SJCRH30 (cell line): ENCODE measurements at regions not wholly inside any gene's neighbourhood (a gene's known extent, or its start where the extent isn't known, plus 50 kb on each side); places are given as distances from the start of the nearest gene placed in this dataset.
A peak's percentile ranks its signal among the peaks of the same experiment; 100 is the strongest.
"Not testable (repeated sequence)": the region's sequence is repeated elsewhere in the genome, so short reads cannot be mapped to it uniquely, and the experiment has no call there.

Experiments
- DNase-seq, 2 experiments: peaks; one replicate each; pipeline ENCODE4 v3.0.0-alpha.2; 2015 to 2020
- H3K27ac ChIP-seq: fragments of 250-450 bp; sonication (Bioruptor Pico); 2 replicates; pipeline ENCODE4 v1.5.1; 2020; ENCODE audit warnings: mild to moderate bottlenecking, moderate library complexity
- H3K27me3 ChIP-seq: fragments of 250-450 bp; sonication (Bioruptor Pico); 2 replicates; pipeline ENCODE4 v1.5.1; 2020; ENCODE audit warnings: mild to moderate bottlenecking, moderate library complexity
- H3K36me3 ChIP-seq: fragments of 250-450 bp; sonication (Bioruptor Pico); 2 replicates; pipeline ENCODE4 v1.5.1; 2020; ENCODE audit warnings: mild to moderate bottlenecking, moderate library complexity
- H3K4me1 ChIP-seq: fragments of 250-450 bp; sonication (Bioruptor Pico); 2 replicates; pipeline ENCODE4 v1.5.1; 2020; ENCODE audit warnings: mild to moderate bottlenecking, moderate library complexity
- H3K4me3 ChIP-seq: fragments of 250-450 bp; sonication (Bioruptor Pico); 2 replicates; pipeline ENCODE4 v1.5.1; 2020; ENCODE audit warnings: mild to moderate bottlenecking, moderate library complexity
- H3K9me3 ChIP-seq: fragments of 250-450 bp; sonication (Bioruptor Pico); replicated peaks from 2 replicates; pipeline ENCODE4 v1.5.1; 2020; ENCODE audit warnings: mild to moderate bottlenecking, moderate library complexity

DNA sequence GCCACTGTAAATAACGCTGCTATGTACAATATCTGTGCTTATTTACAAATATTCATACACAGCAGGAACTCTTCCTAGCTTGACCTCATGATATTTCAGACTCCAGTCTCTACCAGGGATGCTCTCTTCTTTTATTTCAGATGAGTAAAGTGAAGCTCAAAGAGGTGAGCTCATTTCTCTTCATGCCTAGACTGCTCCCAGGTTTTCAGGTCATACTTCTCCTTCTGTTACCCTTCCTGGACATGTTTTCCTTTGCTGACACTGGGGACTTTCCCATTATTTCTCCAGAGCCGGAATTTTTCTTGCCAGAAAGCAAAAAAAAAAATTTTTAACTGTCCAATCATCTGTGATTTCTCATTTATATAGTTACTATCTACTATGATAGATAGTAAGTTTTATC, 147.2 kb upstream of the DST start:
- H3K4me1 ChIP-seq: no peaks in the 10 kb centered on the region
- no peak for DNase-seq
- no peaks in the 10 kb centered on the region for H3K27me3 ChIP-seq
- H3K9me3 ChIP-seq: no peaks in the 10 kb centered on the region
- no peak overlapping the region for H3K4me3 ChIP-seq
- H3K36me3 ChIP-seq: no peaks in the 10 kb centered on the region
- H3K27ac ChIP-seq: no peak overlapping the region

DNA sequence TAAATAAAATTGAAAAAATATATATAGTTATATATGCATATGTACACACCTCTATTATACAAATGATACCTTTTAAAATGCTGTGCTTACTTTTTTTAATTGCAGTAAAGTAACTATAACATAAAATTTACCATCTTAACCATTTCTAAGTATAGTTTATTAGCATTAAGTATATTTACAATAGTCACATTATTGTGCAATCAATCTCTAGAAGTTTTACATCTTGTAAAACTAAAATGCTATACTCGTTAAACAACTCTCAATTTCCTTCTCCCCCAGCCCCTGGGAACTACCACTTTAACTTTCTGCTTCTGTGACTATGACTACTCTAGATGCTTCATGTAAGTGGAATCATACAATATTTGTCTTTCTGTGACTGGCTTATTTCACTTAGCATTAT, 146.7 kb upstream of the DST start:
- H3K4me1 ChIP-seq: no peaks in the 10 kb centered on the region
- no peaks in the 10 kb centered on the region for H3K9me3 ChIP-seq
- no peaks in the 10 kb centered on the region for H3K36me3 ChIP-seq
- no peak for DNase-seq
- no peaks in the 10 kb centered on the region for H3K27me3 ChIP-seq
- no peak overlapping the region for H3K27ac ChIP-seq
- no peak overlapping the region for H3K4me3 ChIP-seq

DNA sequence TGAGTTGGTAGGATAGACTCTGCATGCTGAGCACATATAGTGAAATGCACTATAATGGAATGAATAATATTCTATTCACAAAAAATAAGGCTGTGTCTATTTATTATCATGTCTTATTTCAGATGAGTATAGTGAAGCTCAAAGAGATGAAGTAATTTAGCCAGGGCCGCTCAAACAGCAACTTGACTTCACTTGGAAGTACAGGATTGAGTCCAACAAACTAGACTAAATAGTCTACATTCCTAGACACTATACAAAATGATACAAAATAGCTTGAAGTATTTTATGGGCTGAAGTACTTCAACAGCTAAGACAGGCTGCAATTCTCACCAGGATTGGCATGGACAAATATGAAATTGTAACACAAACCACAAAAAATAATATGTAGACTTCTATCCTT, 144.5 kb upstream of the DST start:
- no peak overlapping the region for H3K4me3 ChIP-seq
- no peaks in the 10 kb centered on the region for H3K27me3 ChIP-seq
- H3K9me3 ChIP-seq: no peaks in the 10 kb centered on the region
- no peaks in the 10 kb centered on the region for H3K4me1 ChIP-seq
- no peaks in the 10 kb centered on the region for H3K36me3 ChIP-seq
- no peak for DNase-seq
- H3K27ac ChIP-seq: no peak overlapping the region

DNA sequence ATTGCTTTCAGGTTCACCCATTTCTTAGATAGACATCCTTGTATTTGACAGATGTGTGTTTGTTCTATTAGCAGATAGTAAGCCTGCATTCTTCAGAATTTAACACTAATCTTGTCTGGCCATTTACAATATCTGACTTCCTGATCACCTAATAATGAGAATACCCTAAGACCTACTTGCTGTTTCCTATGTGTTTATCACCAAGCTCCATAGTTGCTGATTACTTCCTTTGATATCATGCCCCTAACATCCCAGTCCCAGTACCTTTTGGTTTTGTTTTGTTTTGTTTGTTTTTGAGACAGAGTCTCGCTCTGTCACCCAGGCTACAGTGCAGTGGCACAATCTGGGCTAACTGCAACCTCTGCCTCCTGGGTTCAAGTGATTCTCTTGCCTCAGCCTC, 143.6 kb upstream of the DST start:
- Histone ChIP-seq H3K36me3 (no peaks in the 10 kb centered on the region), H3K9me3 (no peaks in the 10 kb centered on the region), H3K4me3 (no peak overlapping the region), H3K27me3 (no peaks in the 10 kb centered on the region), H3K4me1 (no peaks in the 10 kb centered on the region), H3K27ac (no peak overlapping the region)
- no peak for DNase-seq

DNA sequence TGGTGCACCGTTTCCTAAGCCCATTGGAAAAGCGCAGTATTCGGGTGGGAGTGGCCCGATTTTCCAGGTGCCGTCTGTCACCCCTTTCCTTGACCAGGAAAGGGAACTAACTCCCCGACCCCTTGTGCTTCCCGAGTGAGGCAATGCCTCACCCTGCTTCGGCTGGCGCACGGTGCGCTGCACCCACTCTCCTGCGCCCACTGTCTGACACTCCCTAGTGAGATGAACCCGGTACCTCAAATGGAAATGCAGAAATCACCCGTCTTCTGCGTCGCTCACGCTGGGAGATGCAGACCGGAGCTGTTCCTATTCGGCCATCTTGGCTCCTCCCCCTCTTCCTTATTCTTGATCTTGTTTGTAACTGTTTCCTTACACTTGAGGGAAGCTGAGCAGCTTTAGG, 142.8 kb upstream of the DST start:
- not testable (repeated sequence) for H3K4me3 ChIP-seq

DNA sequence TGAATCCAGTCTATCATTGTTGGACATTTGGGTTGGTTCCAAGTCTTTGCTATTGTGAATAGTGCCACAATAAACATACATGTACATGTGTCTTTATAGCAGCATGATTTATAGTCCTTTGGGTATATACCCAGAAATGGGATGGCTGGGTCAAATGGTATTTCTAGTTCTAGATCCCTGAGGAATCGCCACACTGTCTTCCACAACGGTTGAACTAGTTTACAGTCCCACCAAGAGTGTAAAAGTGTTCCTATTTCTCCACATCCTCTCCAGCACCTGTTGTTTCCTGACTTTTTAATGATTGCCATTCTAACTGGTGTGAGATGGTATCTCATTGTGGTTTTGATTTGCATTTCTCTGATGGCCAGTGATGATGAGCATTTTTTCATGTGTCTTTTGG, 137.4 kb upstream of the DST start:
- not testable (repeated sequence) for H3K27ac ChIP-seq, H3K4me3 ChIP-seq, H3K4me1 ChIP-seq, H3K27me3 ChIP-seq, H3K9me3 ChIP-seq, H3K36me3 ChIP-seq, DNase-seq

More for the DNA sequence above, 142.8 kb upstream of the DST start:
- H3K9me3 ChIP-seq, H3K4me1 ChIP-seq, H3K36me3 ChIP-seq, H3K27ac ChIP-seq, DNase-seq, H3K27me3 ChIP-seq: not testable (repeated sequence)

DNA sequence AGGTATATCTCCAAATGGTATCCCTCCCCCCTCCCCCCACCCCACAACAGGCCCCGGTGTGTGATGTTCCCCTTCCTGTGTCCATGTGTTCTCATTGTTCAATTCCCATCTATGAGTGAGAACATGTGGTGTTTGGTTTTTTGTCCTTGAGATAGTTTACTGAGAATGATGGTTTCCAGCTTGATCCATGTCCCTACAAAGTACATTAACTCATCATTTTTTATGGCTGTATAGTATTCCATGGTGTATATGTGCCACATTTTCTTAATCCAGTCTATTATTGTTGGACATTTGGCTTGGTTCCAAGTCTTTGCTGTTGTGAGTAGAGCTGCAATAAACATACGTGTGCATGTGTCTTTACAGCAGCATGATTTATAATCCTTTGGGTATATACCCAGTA, 135.8 kb upstream of the DST start:
- H3K27ac ChIP-seq, H3K36me3 ChIP-seq, DNase-seq, H3K4me3 ChIP-seq, H3K4me1 ChIP-seq, H3K27me3 ChIP-seq, H3K9me3 ChIP-seq: not testable (repeated sequence)

DNA sequence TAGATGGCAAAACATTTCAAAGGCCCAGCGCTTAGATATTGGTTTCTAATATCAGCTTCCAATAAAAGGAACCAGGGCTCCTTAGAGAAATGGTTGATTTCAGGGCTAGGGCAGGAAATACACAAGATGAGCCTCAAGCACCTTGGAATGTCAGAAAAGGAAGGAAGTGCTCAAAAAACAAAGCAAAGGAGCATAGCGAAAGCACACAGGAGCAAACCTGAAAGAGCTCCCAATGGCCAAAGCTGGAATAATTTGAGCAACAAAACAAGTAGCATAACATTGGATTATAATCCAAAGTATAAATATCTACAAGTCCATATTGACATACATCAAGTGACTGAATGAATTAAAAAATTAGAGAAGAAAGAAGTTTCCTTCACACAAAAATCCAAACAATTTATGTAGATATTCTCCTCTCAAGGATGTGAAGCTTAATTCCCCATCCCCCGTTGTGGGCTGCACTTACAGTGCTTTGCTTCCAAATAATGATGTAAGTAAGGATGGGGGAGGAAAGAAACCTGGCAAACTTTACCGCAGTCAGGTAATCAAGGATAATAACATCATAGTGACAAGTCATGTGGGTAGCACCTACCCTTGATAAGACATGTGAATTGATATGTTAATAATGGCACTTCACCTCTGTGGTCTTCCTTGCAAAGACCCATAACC, 132.9 kb upstream of the DST start:
- no peak for DNase-seq
- Histone ChIP-seq H3K4me3 (no peak overlapping the region), H3K27ac (no peak overlapping the region), H3K4me1 (peaks cover 18% of the 10 kb centered on the region), H3K27me3 (no peaks in the 10 kb centered on the region), H3K9me3 (no peaks in the 10 kb centered on the region), H3K36me3 (no peaks in the 10 kb centered on the region)

DNA sequence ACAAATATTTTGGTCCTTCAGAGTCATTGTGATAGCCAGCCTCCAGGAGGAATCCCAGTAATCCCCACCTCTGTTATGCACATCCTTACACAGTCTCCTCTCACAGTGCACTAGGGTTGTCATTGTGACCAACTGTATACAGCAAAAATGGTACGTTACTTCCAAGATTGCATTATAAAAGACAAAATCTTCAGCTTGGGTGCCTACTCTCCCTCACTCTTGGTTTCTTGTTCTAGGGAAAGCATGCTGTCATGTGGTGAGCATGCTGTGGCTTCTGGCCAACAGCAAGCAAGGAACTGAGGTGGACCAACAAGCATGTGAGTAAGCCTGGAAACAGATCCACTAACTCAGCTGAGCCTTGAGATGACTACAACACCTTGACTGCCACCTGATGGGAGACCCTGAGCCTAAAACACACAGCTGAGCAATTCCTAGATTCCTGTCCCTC, 130.1 kb upstream of the DST start:
- H3K27ac ChIP-seq: peak overlapping the region; percentile 28; the same call in 1 of the 2 replicates
- H3K9me3 ChIP-seq: no peaks in the 10 kb centered on the region

DNA sequence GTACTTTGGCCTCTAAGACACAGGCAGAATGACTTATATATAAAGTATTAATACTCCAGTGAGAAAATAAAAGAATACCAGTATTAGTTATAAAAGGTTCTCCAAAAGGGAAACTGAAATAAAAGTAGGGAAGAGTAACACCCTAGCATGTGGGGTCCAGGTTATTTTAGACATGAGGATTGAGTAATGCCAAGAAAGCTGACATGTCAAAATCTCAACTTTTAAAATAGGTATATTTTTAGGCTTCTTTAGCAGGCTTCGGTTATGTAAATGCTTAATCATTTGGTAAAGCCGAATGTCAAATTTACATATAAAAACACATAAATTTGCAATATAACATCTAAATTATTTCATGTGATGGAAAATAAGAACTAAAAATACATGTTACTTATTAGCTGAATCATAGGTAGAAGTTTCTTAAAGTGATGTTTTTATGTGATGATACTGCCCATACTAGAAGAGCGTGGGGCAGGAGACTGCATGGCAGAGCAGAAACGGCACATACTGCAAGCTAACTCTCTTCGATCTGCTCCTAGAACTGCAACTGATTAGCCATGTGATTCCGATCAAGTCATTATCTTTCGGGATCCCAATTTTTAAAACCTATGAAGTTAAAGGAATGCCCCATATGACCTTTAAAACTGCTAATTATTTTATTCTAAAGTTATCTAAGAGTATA, 129.4 kb upstream of the DST start:
- peak overlapping the region; percentile 28 for H3K27ac ChIP-seq
- H3K36me3 ChIP-seq: no peaks in the 10 kb centered on the region
- no peak overlapping the region for H3K4me3 ChIP-seq
- DNase-seq: no peak
- no peaks in the 10 kb centered on the region for H3K9me3 ChIP-seq
- peaks cover 18% of the 10 kb centered on the region for H3K4me1 ChIP-seq
- no peaks in the 10 kb centered on the region for H3K27me3 ChIP-seq

More for the DNA sequence above, 130.1 kb upstream of the DST start:
- peak in 1 of 2 experiments; percentile 24 for DNase-seq
- no peak overlapping the region for H3K4me3 ChIP-seq
- no peaks in the 10 kb centered on the region for H3K36me3 ChIP-seq
- H3K4me1 ChIP-seq: peaks cover 18% of the 10 kb centered on the region
- H3K27me3 ChIP-seq: no peaks in the 10 kb centered on the region

DNA sequence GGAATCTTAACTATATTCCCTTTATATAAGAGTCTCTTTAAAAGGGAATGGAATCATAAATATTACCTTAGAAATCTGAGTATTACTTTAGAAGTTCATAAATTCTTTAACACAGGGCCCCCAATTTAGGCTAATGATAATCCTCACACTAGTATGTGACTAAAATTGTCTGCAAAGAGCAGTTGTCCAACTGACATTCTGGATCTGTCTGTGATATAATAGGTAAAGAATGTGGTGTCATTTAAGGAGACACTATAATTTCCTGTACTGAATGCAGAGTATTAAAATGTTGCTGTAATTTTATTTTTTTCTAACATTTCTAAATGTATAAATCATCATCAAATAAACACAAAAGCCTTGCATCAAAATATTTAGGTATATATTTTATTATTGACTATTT, 128.5 kb upstream of the DST start:
- peaks cover 24% of the 10 kb centered on the region for H3K4me1 ChIP-seq
- no peaks in the 10 kb centered on the region for H3K36me3 ChIP-seq
- peak in 1 of 2 experiments; percentile 13 for DNase-seq
- no peak overlapping the region for H3K4me3 ChIP-seq
- H3K27ac ChIP-seq: peak overlapping the region; percentile 28
- no peaks in the 10 kb centered on the region for H3K27me3 ChIP-seq
- no peaks in the 10 kb centered on the region for H3K9me3 ChIP-seq

DNA sequence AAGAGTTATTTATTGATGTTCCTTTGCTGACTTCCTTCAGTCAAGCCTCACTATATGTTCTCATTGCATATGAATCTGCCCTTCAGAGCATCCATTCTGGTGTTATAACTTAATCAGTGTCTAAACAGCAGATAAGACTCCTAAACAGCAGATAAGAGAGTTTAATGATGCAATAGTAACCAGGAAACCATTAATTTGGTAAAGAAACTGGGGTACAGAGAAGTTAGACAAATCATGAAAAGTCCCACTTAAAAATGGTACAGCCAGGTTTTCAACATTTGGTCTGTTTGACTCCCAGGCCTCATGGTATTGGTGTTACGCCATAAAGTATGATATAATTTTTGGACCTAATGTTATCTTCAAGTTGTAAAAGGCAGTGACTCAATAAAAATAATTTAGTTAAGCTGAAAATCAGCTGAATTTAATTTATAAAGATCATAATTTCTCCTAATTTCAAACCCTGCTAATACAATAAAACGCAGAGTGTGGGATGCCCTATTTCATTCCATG, 127.4 kb upstream of the DST start:
- Histone ChIP-seq H3K4me3 (no peak overlapping the region), H3K27ac (no peak overlapping the region), H3K9me3 (no peaks in the 10 kb centered on the region), H3K4me1 (peaks cover 24% of the 10 kb centered on the region), H3K27me3 (no peaks in the 10 kb centered on the region), H3K36me3 (no peaks in the 10 kb centered on the region)
- no peak for DNase-seq

DNA sequence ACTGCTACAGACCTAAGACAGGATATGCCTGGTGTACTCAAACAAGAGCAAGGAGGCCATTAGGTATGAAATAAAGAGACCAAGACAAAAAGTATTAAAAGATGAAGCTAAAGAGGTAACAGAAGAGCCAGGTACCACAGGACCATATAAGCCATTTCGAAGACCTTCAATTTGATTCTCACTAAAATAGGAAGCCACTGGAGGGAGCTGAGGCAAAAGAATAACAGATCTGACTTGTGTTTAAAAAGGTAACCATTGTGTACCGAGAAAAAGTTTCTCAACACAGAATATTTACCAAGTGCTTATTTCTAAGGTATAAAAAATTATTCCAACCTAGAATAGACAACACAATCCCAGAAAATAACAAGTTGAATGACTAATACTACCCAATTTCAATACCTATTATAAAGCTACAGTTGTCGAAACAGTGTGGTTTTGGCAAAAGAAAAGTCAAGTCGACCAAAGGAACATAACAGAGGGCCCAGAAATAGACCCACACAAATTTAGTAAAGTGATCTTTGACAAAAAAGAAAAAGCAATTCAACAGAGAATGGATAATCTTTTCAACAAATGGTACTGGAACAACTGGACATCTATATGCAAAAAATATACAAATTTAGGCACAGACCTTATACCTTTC, 125.3 kb upstream of the DST start:
- Histone ChIP-seq H3K27ac (no peak overlapping the region), H3K36me3 (no peaks in the 10 kb centered on the region), H3K4me1 (peaks cover 23% of the 10 kb centered on the region), H3K27me3 (no peaks in the 10 kb centered on the region), H3K4me3 (no peak overlapping the region), H3K9me3 (no peaks in the 10 kb centered on the region)
- DNase-seq: no peak

DNA sequence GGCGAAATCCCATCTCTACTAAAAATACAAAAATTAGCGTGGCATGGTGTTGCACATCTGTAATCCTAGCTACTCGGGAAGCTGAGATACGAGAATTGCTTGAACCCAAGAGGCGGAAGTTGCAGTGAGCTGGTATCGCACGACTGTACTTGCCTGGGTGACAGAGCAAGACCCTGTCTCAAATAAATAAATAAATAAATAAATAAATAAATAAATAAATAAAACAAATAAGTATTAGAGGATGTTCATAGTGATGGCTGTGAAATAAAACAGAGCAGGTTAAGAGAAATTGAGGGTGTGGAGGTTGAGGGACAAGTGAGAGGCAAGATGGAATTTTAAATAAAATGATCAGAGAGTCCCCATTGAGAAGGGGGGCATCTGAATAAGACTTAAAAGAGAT, 124.7 kb upstream of the DST start:
- Histone ChIP-seq H3K4me1 (peaks cover 17% of the 10 kb centered on the region), H3K27me3 (no peaks in the 10 kb centered on the region), H3K4me3 (no peak overlapping the region), H3K36me3 (no peaks in the 10 kb centered on the region), H3K9me3 (no peaks in the 10 kb centered on the region), H3K27ac (no peak overlapping the region)
- no peak for DNase-seq

DNA sequence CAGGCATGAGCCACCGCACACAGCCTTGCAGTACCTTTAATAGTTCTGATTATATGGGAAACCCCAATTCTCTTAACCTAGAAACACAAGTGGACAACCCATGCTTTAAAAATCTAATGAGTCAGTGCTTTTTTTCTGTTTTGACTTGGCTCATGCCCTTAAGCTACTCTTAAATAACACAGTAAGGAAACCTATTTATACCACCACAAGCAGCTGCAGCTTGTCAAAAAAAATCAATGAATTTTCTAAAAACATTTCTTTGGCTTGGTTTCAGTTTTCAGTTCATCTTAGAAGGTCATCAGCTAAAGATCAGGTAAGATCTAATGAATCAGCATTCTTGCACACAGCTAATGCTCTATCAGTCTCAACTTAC, 124.1 kb upstream of the DST start:
- H3K4me1 ChIP-seq: peaks cover 11% of the 10 kb centered on the region
- no peak overlapping the region for H3K4me3 ChIP-seq
- DNase-seq: peak in 1 of 2 experiments; percentile 13
- H3K27ac ChIP-seq: no peak overlapping the region
- no peaks in the 10 kb centered on the region for H3K9me3 ChIP-seq
- no peaks in the 10 kb centered on the region for H3K27me3 ChIP-seq
- no peaks in the 10 kb centered on the region for H3K36me3 ChIP-seq
